ENCODE measurements at regions not wholly inside any gene's neighbourhood (a gene's known extent, or its start where the extent isn't known, plus 50 kb on each side); places are given as distances from the start of the nearest gene placed in this dataset.

DNA sequence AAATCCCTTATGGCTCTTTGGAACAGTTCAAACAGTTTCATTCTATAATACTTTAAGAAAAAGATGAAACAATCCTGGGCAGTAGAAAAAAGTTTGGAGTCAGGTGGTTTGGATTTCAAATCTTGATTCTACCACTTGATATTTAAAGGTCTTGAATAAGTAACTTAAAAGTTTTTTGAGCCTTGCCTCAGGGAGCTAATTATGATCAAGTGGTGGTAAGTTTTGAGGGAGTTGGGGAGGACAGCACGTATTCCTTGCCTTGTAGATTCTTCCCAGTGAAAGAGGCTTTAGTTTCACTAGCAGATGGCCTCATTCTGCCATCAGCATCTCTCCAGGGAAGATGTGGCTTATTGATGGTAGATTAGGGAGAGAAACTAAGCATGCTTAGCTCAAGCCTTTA lies 168.4 kb upstream of the CSNK1A1L start:
- Histone ChIP-seq H3K36me3 (ENCODE audit: control insufficient read depth, low read length) (no peaks in the 10 kb centered on the region), H4K20me1 (ENCODE audit: control insufficient read depth, insufficient read depth, low read depth, low read length) (no peaks in the 10 kb centered on the region), H3K27ac (ENCODE audit: low read depth, low read length) (no peak overlapping the region), H3K9me3 (ENCODE audit: control insufficient read depth, insufficient read depth, low read length) (no peaks in the 10 kb centered on the region), H3K4me1 (ENCODE audit: control insufficient read depth, low read length) (no peaks in the 10 kb centered on the region), H3F3A (ENCODE audit: control insufficient read depth, insufficient read depth) (no peaks in the 10 kb centered on the region), H3K27me3 (ENCODE audit: control insufficient read depth, low read length) (no peaks in the 10 kb centered on the region), H3K4me2 (ENCODE audit: low read length) (no peak overlapping the region), H3K4me3 (ENCODE audit: low read length) (no peak overlapping the region), H3K79me2 (ENCODE audit: control insufficient read depth, low read length) (no peaks in the 10 kb centered on the region), H3K9me2 (replicated peaks; ENCODE audit: control insufficient read depth, low read length) (no peaks in the 10 kb centered on the region)
- TF ChIP-seq, protein P1, sequence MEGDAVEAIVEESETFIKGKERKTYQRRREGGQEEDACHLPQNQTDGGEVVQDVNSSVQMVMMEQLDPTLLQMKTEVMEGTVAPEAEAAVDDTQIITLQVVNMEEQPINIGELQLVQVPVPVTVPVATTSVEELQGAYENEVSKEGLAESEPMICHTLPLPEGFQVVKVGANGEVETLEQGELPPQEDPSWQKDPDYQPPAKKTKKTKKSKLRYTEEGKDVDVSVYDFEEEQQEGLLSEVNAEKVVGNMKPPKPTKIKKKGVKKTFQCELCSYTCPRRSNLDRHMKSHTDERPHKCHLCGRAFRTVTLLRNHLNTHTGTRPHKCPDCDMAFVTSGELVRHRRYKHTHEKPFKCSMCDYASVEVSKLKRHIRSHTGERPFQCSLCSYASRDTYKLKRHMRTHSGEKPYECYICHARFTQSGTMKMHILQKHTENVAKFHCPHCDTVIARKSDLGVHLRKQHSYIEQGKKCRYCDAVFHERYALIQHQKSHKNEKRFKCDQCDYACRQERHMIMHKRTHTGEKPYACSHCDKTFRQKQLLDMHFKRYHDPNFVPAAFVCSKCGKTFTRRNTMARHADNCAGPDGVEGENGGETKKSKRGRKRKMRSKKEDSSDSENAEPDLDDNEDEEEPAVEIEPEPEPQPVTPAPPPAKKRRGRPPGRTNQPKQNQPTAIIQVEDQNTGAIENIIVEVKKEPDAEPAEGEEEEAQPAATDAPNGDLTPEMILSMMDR (IDR thresholded peaks at IDR 0.05; ENCODE audit: low read depth, low read length, poor library complexity, severe bottlenecking), result no peak
- no peak for TF ChIP-seq EZH2phosphoT487 (IDR thresholded peaks at IDR 0.05; ENCODE audit: borderline replicate concordance, low read length)

- H3K27me3 ChIP-seq (ENCODE audit: control insufficient read depth, low read length), result no peaks in the 10 kb centered on the region
- no peaks in the 10 kb centered on the region for H3F3A ChIP-seq (ENCODE audit: control insufficient read depth, insufficient read depth)
- TF ChIP-seq, protein P1 (IDR thresholded peaks at IDR 0.05; ENCODE audit: low read depth, low read length, poor library complexity, severe bottlenecking), result peak; percentile 19
- TF ChIP-seq EZH2phosphoT487 (IDR thresholded peaks at IDR 0.05; ENCODE audit: borderline replicate concordance, low read length), result no peak
- no peaks in the 10 kb centered on the region for H3K36me3 ChIP-seq (ENCODE audit: control insufficient read depth, low read length)
- H3K79me2 ChIP-seq (ENCODE audit: control insufficient read depth, low read length), result no peaks in the 10 kb centered on the region
- no peak overlapping the region for H3K27ac ChIP-seq (ENCODE audit: low read depth, low read length)
- H3K9me2 ChIP-seq (replicated peaks; ENCODE audit: control insufficient read depth, low read length), result no peaks in the 10 kb centered on the region
- no peak overlapping the region for H3K4me3 ChIP-seq (ENCODE audit: low read length)
- H3K9me3 ChIP-seq (ENCODE audit: control insufficient read depth, insufficient read depth, low read length), result no peaks in the 10 kb centered on the region
- no peak overlapping the region for H3K4me2 ChIP-seq (ENCODE audit: low read length)
- no peaks in the 10 kb centered on the region for H4K20me1 ChIP-seq (ENCODE audit: control insufficient read depth, insufficient read depth, low read depth, low read length)
- H3K4me1 ChIP-seq (ENCODE audit: control insufficient read depth, low read length), result no peaks in the 10 kb centered on the region
Observed at GRCh38 chr13:37270226-37271001, 164.9 kb upstream of the CSNK1A1L start.

DNA sequence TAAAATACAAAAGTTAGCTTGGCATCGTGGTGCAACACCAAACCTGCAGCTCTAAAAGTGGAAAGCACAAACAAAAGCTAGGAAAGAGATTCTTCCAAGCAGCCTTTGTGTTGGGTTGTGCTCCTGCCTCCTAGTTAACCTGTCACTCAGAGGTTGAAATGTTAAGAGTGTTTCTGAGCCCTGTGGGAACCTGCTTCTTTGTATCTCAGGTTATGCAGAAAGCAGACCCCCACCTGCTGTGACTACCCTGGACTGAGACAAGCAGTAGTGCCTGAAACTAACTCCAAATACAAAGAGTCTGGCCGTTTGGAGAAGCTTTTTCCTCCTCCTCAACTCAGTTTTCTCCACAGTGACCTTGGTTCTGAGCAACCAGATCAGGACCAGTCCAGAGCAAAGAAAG lies 158.4 kb upstream of the CSNK1A1L start:
- no peaks in the 10 kb centered on the region for H3K27me3 ChIP-seq (ENCODE audit: control insufficient read depth, low read length)
- H3K4me2 ChIP-seq (ENCODE audit: low read length), result no peak overlapping the region
- H3K9me2 ChIP-seq (replicated peaks; ENCODE audit: control insufficient read depth, low read length), result no peaks in the 10 kb centered on the region
- H4K20me1 ChIP-seq (ENCODE audit: control insufficient read depth, insufficient read depth, low read depth, low read length), result no peaks in the 10 kb centered on the region
- no peaks in the 10 kb centered on the region for H3K4me1 ChIP-seq (ENCODE audit: control insufficient read depth, low read length)
- no peak for TF ChIP-seq EZH2phosphoT487 (IDR thresholded peaks at IDR 0.05; ENCODE audit: borderline replicate concordance, low read length)
- TF ChIP-seq, protein P1 (IDR thresholded peaks at IDR 0.05; ENCODE audit: low read depth, low read length, poor library complexity, severe bottlenecking), result no peak
- no peaks in the 10 kb centered on the region for H3F3A ChIP-seq (ENCODE audit: control insufficient read depth, insufficient read depth)
- no peaks in the 10 kb centered on the region for H3K36me3 ChIP-seq (ENCODE audit: control insufficient read depth, low read length)
- no peak overlapping the region for H3K27ac ChIP-seq (ENCODE audit: low read depth, low read length)
- no peaks in the 10 kb centered on the region for H3K9me3 ChIP-seq (ENCODE audit: control insufficient read depth, insufficient read depth, low read length)
- H3K79me2 ChIP-seq (ENCODE audit: control insufficient read depth, low read length), result no peaks in the 10 kb centered on the region
- H3K4me3 ChIP-seq (ENCODE audit: low read length), result no peak overlapping the region

Data from DOHH2 (cell line).